Erythroblast (primary cell): ENCODE measurements at regions not wholly inside any gene's neighbourhood (a gene's known extent, or its start where the extent isn't known, plus 50 kb on each side); places are given as distances from the start of the nearest gene placed in this dataset.

Source experiments
- GATA1 ChIP-seq: IDR thresholded peaks from 2 replicates; pipeline ENCODE4 v1.6.1; 2011; ENCODE audit warnings: low read depth, mild to moderate bottlenecking, control low read depth, low read length, moderate library complexity
- POLR2A ChIP-seq: IDR thresholded peaks from 2 replicates; pipeline ENCODE4 v1.6.1; 2011; ENCODE audit warnings: mild to moderate bottlenecking, low read length

- TF ChIP-seq POLR2A (no peak), GATA1 (no peak)
Observed at GRCh38 chr1:238135708-238136664, 245.3 kb upstream of the ZP4 start.
